Heart left ventricle (tissue), 13 donors: ENCODE measurements at regions not wholly inside any gene's neighbourhood (a gene's known extent, or its start where the extent isn't known, plus 50 kb on each side); places are given as distances from the start of the nearest gene placed in this dataset.

Experiments used
- CTCF ChIP-seq, 12 donors: fragments of 200-600 bp; sonication (generic) in 4 of 12; IDR thresholded peaks; one replicate each; pipeline versions ENCODE4 v1.5.0 to v1.8.0; 2018 to 2022; ENCODE audit warnings: antibody characterized with exemption in 12 of 12, mild to moderate bottlenecking in 5 of 12
- POLR2A ChIP-seq, 2 donors: fragments of 450-650 bp; IDR thresholded peaks; one replicate each; pipeline ENCODE4 v1.6.1; 2017; ENCODE audit warnings: antibody characterized with exemption in 2 of 2, mild to moderate bottlenecking in 2 of 2, moderate library complexity in 2 of 2
- donor health status: ischemic (EF 13 %, LVEDD 7.1; RV severe dilation, severe dysfunction).
- donor health status: DM: no; HTN: yes; CAD: no.
- donor health status: DM: no; HTN: no; CAD: no.
- donor health status: ischemic (EF 25% LVEDD 6.9; RV normal size, moderate dysfunction).
- donor health status: ischemic (EF 25% LVEDD 5.7; RV mildly dilated, moderate dysfunction).
- donor health status: ischemic (EF 35%, LVEDD 5.7; RV mildly dilated, moderate dysfunction).
- donor health status: nonischemic (EF 11% LVEDD 7.7; RV severe dilation, severe dysfunction).
- donor health status: DM: yes; HTN: yes; CAD: no.
- donor health status: PGD.
- donor health status: ischemic (EF 29% LVEDD 5.4; RV normal size, mild dysfunction).
- donor health status: nonischemic (EF 23%, LVEDD 6.1; RV moderate dilation, normal function).

- TF ChIP-seq CTCF (IDR thresholded peaks at IDR 0.05), result no peak
- TF ChIP-seq POLR2A (IDR thresholded peaks at IDR 0.05), result no peak
Observed at GRCh38 chr2:143953451-143954030, 566.4 kb downstream of the ZEB2 start.
